HepG2 (cell line): ENCODE measurements at regions not wholly inside any gene's neighbourhood (a gene's known extent, or its start where the extent isn't known, plus 50 kb on each side); places are given as distances from the start of the nearest gene placed in this dataset.

Experiments
- ATAC-seq: fragments of 200-7000 bp; cut with Tn5 transposase; 3 replicates; pipeline ENCODE4 v1.9.1; 2020; ENCODE audit warnings: mild to moderate bottlenecking, moderate library complexity
- BruUV-seq: library from RNA; stranded (reverse); fragments of 400-500 nt; replicated peaks from 2 replicates; lab custom pipeline; 2021; lab: Mats Ljungman, UMichigan
- CTCF ChIA-PET: fragments of 300-600 bp; formaldehyde crosslinking; extraction: SDS; loops from one replicate; lab custom pipeline; 2021; ENCODE audit warnings: low total read pairs, inconsistent platforms, low intra/inter-chr PET ratio; lab: Yijun Ruan, JAX
- POLR2A ChIA-PET: fragments of 350-600 bp; sonication (Branson Sonifier 250); formaldehyde crosslinking; loops from one replicate; lab custom pipeline; 2020; ENCODE audit warnings: antibody characterized with exemption, inconsistent platforms; lab: Yijun Ruan, JAX
- DNase-seq: peaks from one replicate; pipeline ENCODE4 v3.0.0-alpha.2; 2015; ENCODE audit warnings: low spot score
- FAIRE-seq: peaks from 3 replicates; lab custom pipeline; 2011; peaks lifted over from hg19 to GRCh38; lab: Jason Lieb, UNC
- H2AFZ ChIP-seq: one replicate; pipeline ENCODE4 v1.6.1; 2011; ENCODE audit warnings: low read length, inconsistent platforms
- H3K27ac ChIP-seq: fragments of 300-600 bp; 3 replicates; pipeline ENCODE4 v1.8.0; 2011; ENCODE audit warnings: mixed run types, mild to moderate bottlenecking, mixed read lengths, low read length, inconsistent platforms; ENCODE audit not compliant: insufficient read depth; ENCODE audit errors: extremely low read length
- H3K27me3 ChIP-seq, 2 experiments: fragments of 200-600 bp in 1 of 2; 2 replicates in 1 of 2; 3 replicates in 1 of 2; pipeline versions ENCODE4 v1.6.0 to v1.8.0; 2011; ENCODE audit warnings: low read length in 2 of 2, mild to moderate bottlenecking in 2 of 2, moderate library complexity in 2 of 2, inconsistent platforms in 1 of 2; ENCODE audit not compliant: insufficient read depth in 2 of 2, control insufficient read depth in 1 of 2
- H3K36me3 ChIP-seq, 2 experiments: fragments of 200-600 bp in 1 of 2; replicated peaks in 1 of 2; 2 replicates in 1 of 2; 3 replicates in 1 of 2; pipeline versions ENCODE4 v1.5.1 to v1.8.0; 2011; ENCODE audit warnings: low read length in 2 of 2, inconsistent platforms in 1 of 2; ENCODE audit not compliant: insufficient read depth in 2 of 2, control insufficient read depth in 1 of 2
- H3K4me1 ChIP-seq: 2 replicates; pipeline ENCODE4 v1.5.1; 2012; ENCODE audit warnings: low read length, inconsistent platforms; ENCODE audit not compliant: insufficient read depth
- H3K4me2 ChIP-seq: 2 replicates; pipeline ENCODE4 v1.6.0; 2011; ENCODE audit warnings: low read depth, low read length, inconsistent platforms
- H3K4me3 ChIP-seq, 3 experiments: fragments of 200-600 bp in 1 of 3; sonication (generic), shearing (Covaris generic) in 1 of 3; replicated peaks in 1 of 3; 2 replicates each; pipeline ENCODE4 v1.5.1; 2011 to 2016; ENCODE audit warnings: low read length in 3 of 3, inconsistent platforms in 2 of 3, low read depth in 2 of 3, mild to moderate bottlenecking in 2 of 3, control low read depth in 1 of 3, mixed read lengths in 1 of 3; ENCODE audit not compliant: insufficient read depth in 1 of 3
- H3K79me2 ChIP-seq: one replicate; pipeline ENCODE4 v1.6.1; 2011; ENCODE audit warnings: low read length, inconsistent platforms; ENCODE audit not compliant: insufficient read depth
- H3K9ac ChIP-seq: 2 replicates; pipeline ENCODE4 v1.6.0; 2011; ENCODE audit warnings: mild to moderate bottlenecking, low read depth, low read length, inconsistent platforms; ENCODE audit not compliant: insufficient read depth
- H3K9me3 ChIP-seq: 2 replicates; pipeline ENCODE4 v1.5.1; 2012; ENCODE audit warnings: mild to moderate bottlenecking, low read length
- H4K20me1 ChIP-seq: 2 replicates; pipeline ENCODE4 v1.6.0; 2011; ENCODE audit warnings: inconsistent platforms, mild to moderate bottlenecking, low read length, moderate library complexity; ENCODE audit not compliant: insufficient read depth
- CBX2 ChIP-seq, 2 experiments: fragments of 200-600 bp in 1 of 2; sonication (generic); formaldehyde crosslinking in 1 of 2; IDR thresholded peaks; 2 replicates each; pipeline versions ENCODE4 v1.7.0 to v1.8.1; 2018 to 2022; ENCODE audit warnings: low read depth in 2 of 2, low read length in 1 of 2, mild to moderate bottlenecking in 1 of 2, missing genetic modification reagents in 1 of 2
- DDIT3 ChIP-seq: sonication (generic); formaldehyde crosslinking; IDR thresholded peaks from 2 replicates; pipeline ENCODE4 v1.4.0; 2020; ENCODE audit warnings: mild to moderate bottlenecking, missing genetic modification reagents
- MBD4 ChIP-seq: IDR thresholded peaks from 2 replicates; pipeline ENCODE4 v1.6.1; 2012; ENCODE audit warnings: low read length, inconsistent platforms, borderline replicate concordance
- NBN ChIP-seq: fragments of 450-650 bp; conservative IDR thresholded peaks from 2 replicates; pipeline ENCODE4 v1.6.1; 2017
- TAF15 ChIP-seq: fragments of 200-400 bp; formaldehyde crosslinking; IDR thresholded peaks from one replicate; pipeline ENCODE4 v1.6.1; 2018; ENCODE audit warnings: mild to moderate bottlenecking, low read depth, low read length; ENCODE audit not compliant: poor library complexity, severe bottlenecking
- U2AF2 ChIP-seq: fragments of 200-400 bp; formaldehyde crosslinking; IDR thresholded peaks from 2 replicates; pipeline ENCODE4 v1.6.1; 2017; ENCODE audit warnings: low read depth, mild to moderate bottlenecking, low read length
- WIZ ChIP-seq: sonication (generic); formaldehyde crosslinking; IDR thresholded peaks from 2 replicates; pipeline ENCODE4 v1.5.1; 2020; ENCODE audit warnings: mild to moderate bottlenecking, missing genetic modification reagents
- ZFAT ChIP-seq: sonication (generic); formaldehyde crosslinking; conservative IDR thresholded peaks from 2 replicates; pipeline ENCODE4 v1.8.1; 2023; ENCODE audit warnings: missing genetic modification reagents, inconsistent platforms
- ZNF280B ChIP-seq: sonication (generic); formaldehyde crosslinking; IDR thresholded peaks from 2 replicates; pipeline ENCODE4 v1.5.0; 2020; ENCODE audit warnings: missing genetic modification reagents, mild to moderate bottlenecking, borderline replicate concordance
- ZNF724P ChIP-seq: sonication (generic); formaldehyde crosslinking; IDR thresholded peaks from 2 replicates; pipeline ENCODE4 v1.8.0; 2022; ENCODE audit warnings: missing genetic modification reagents, borderline replicate concordance
- ZNF781 ChIP-seq: sonication (generic); formaldehyde crosslinking; IDR thresholded peaks from 2 replicates; pipeline ENCODE4 v1.5.1; 2020; ENCODE audit warnings: borderline replicate concordance, mild to moderate bottlenecking, missing genetic modification reagents; ENCODE audit errors: not compliant biosample characterization
- ZSCAN30 ChIP-seq: sonication (generic); formaldehyde crosslinking; IDR thresholded peaks from 2 replicates; pipeline ENCODE4 v1.5.0; 2020; ENCODE audit warnings: mild to moderate bottlenecking, missing genetic modification reagents
- WGBS: methylation state at CpG from one replicate; pipeline ENCODE4 v1.1.6; 2017; ENCODE audit warnings: low lambda C conversion rate; 5-methylcytosine and 5-hydroxymethylcytosine counted together
- in situ Hi-C: cut with HindIII; loops from 2 replicates; pipeline ENCODE4 v1.10.0; 2017; ENCODE audit warnings: low pct_unique_long_range_greater_than_20kb; ENCODE audit not compliant: extremely low pct_ligation_motif_present
- intact Hi-C: fragments of 100-400 bp; cut with micrococcal nuclease; formaldehyde crosslinking; loops from one replicate; pipeline ENCODE4 v1.10.0; 2022; ENCODE audit not compliant: unreplicated experiment

GRCh38 chr12:114480337-114481199, 74.6 kb upstream of the TBX5 start (continued):
- TF ChIP-seq ZSCAN30 = no peak
- TF ChIP-seq U2AF2 = no peak
- TF ChIP-seq DDIT3 = no peak
- TF ChIP-seq ZNF280B (CRISPR knock-in tag) = no peak
- no peak for TF ChIP-seq TAF15
- TF ChIP-seq, all 625 proteins: peak for 2

GRCh38 chr12:114479831-114480230, 73.9 kb upstream of the TBX5 start:
- intact Hi-C loops = no loop called here
- WGBS = 32% methylated on average over 22 of the region's 22 CpGs
- Histone ChIP-seq H3K4me1 (no peaks in the 10 kb centered on the region), H3K4me2 (no peak overlapping the region), H3K4me3 (no peak overlapping the region), H3K36me3 (no peaks in the 10 kb centered on the region), H3K79me2 (no peaks in the 10 kb centered on the region), H3K9me3 (no peaks in the 10 kb centered on the region), H3K27me3 (peaks cover 6 to 54% of the 10 kb centered on the region in 2 experiments), H2AFZ (no peak overlapping the region), H4K20me1 (no peaks in the 10 kb centered on the region), H3K27ac (no peak overlapping the region), H3K9ac (no peak overlapping the region)
- FAIRE-seq = no peak
- CTCF ChIA-PET = no interaction called here
- no peak for DNase-seq
- no peak for ATAC-seq
- POLR2A ChIA-PET = no interaction called here
- TF ChIP-seq ZNF781 (no peak), ZNF724P (CRISPR knock-in tag) (no peak), WIZ (CRISPR knock-in tag) (no peak), NBN (no peak), CBX2 (IDR thresholded peaks at IDR 0.05; ENCODE audit: low read depth, low read length) (peak; percentile 37; the same call in 1 of the 2 replicates), CBX2 (CRISPR knock-in tag; IDR thresholded peaks at IDR 0.05; ENCODE audit: low read depth) (no peak), MBD4 (no peak), ZFAT (CRISPR knock-in tag) (no peak)
- in situ Hi-C loops = loop anchor here (10.0 kb wide), 2 partner anchors 465 to 495 kb away; no protein-coding TSS in a partner anchor
- BruUV-seq = no TSS peak
